Fibroblast of skin of back (primary cell): ENCODE measurements at regions not wholly inside any gene's neighbourhood (a gene's known extent, or its start where the extent isn't known, plus 50 kb on each side); places are given as distances from the start of the nearest gene placed in this dataset.

Source experiments
- DNase-seq: peaks from one replicate; pipeline ENCODE4 v3.0.0-alpha.2; 2013

- DNase-seq = no peak
Observed at GRCh38 chr20:60869087-60869486, 383.0 kb upstream of the CDH4 start.

- DNase-seq = no peak
Observed at GRCh38 chr20:60869625-60870024, 382.4 kb upstream of the CDH4 start.

GRCh38 chr20:60870040-60870439 lies 382.0 kb upstream of the CDH4 start:
- DNase-seq = no peak

GRCh38 chr20:60872224-60872623 lies 379.8 kb upstream of the CDH4 start:
- no peak for DNase-seq

- no peak for DNase-seq
Observed at GRCh38 chr20:60877071-60877857, 374.8 kb upstream of the CDH4 start.

- DNase-seq = no peak
Observed at GRCh38 chr20:60882836-60883235, 369.2 kb upstream of the CDH4 start.

- no peak for DNase-seq
Observed at GRCh38 chr20:60883496-60883895, 368.6 kb upstream of the CDH4 start.

- DNase-seq = no peak
Observed at GRCh38 chr20:60884277-60884676, 367.8 kb upstream of the CDH4 start.

- no peak for DNase-seq
Observed at GRCh38 chr20:60888771-60889170, 363.3 kb upstream of the CDH4 start.

GRCh38 chr20:60892095-60892813 lies 359.8 kb upstream of the CDH4 start:
- DNase-seq = no peak

GRCh38 chr20:60894091-60894490 lies 358.0 kb upstream of the CDH4 start:
- no peak for DNase-seq

- no peak for DNase-seq
Observed at GRCh38 chr20:60895363-60896079, 356.5 kb upstream of the CDH4 start.

GRCh38 chr20:60897976-60898375 lies 354.1 kb upstream of the CDH4 start:
- no peak for DNase-seq

- DNase-seq = no peak
Observed at GRCh38 chr20:60899320-60899719, 352.7 kb upstream of the CDH4 start.

GRCh38 chr20:60900618-60901017 lies 351.4 kb upstream of the CDH4 start:
- DNase-seq = no peak

- DNase-seq = no peak
Observed at GRCh38 chr20:60901831-60902230, 350.2 kb upstream of the CDH4 start.

GRCh38 chr20:60903325-60903971 lies 348.6 kb upstream of the CDH4 start:
- no peak for DNase-seq

- no peak for DNase-seq
Observed at GRCh38 chr20:60904730-60905129, 347.3 kb upstream of the CDH4 start.

- DNase-seq = no peak
Observed at GRCh38 chr20:60905919-60906318, 346.1 kb upstream of the CDH4 start.

- DNase-seq = no peak
Observed at GRCh38 chr20:60906555-60906954, 345.5 kb upstream of the CDH4 start.

- DNase-seq = no peak
Observed at GRCh38 chr20:60913298-60913697, 338.8 kb upstream of the CDH4 start.

- DNase-seq = no peak
Observed at GRCh38 chr20:60921022-60921622, 330.9 kb upstream of the CDH4 start.

- DNase-seq = no peak
Observed at GRCh38 chr20:60926831-60927230, 325.2 kb upstream of the CDH4 start.
